ENCODE measurements at regions not wholly inside any gene's neighbourhood (a gene's known extent, or its start where the extent isn't known, plus 50 kb on each side); places are given as distances from the start of the nearest gene placed in this dataset.

- TF ChIP-seq CTCF (IDR thresholded peaks at IDR 0.05), result no peak
- no peak for TF ChIP-seq EP300 (IDR thresholded peaks at IDR 0.05)
Observed at GRCh38 chrX:121172703-121173102, 125.3 kb downstream of the GLUD2 start.
